MM.1S (cell line): ENCODE measurements at regions not wholly inside any gene's neighbourhood (a gene's known extent, or its start where the extent isn't known, plus 50 kb on each side); places are given as distances from the start of the nearest gene placed in this dataset.

ENCODE experiments used
- DNase-seq: peaks from one replicate; pipeline ENCODE4 v3.0.0-alpha.2; 2015
- H2AFZ ChIP-seq: fragments of 300-600 bp; sonication (generic); 2 replicates; pipeline ENCODE4 v1.6.0; 2016; ENCODE audit warnings: antibody characterized with exemption, low read length
- H3F3A ChIP-seq: fragments of 300-600 bp; sonication (generic); 2 replicates; pipeline ENCODE4 v1.6.1; 2016; ENCODE audit warnings: mild to moderate bottlenecking, antibody characterized with exemption, low read length, moderate library complexity, mixed read lengths; ENCODE audit not compliant: insufficient read depth
- H3K27ac ChIP-seq: fragments of 300-600 bp; sonication (generic); 2 replicates; pipeline ENCODE4 v1.5.1; 2016; ENCODE audit warnings: mild to moderate bottlenecking, low read length
- H3K27me3 ChIP-seq: fragments of 300-600 bp; sonication (generic); replicated peaks from 2 replicates; pipeline ENCODE4 v1.6.0; 2016; ENCODE audit warnings: low read length; ENCODE audit not compliant: insufficient read depth
- H3K36me3 ChIP-seq: fragments of 300-600 bp; sonication (generic); replicated peaks from 2 replicates; pipeline ENCODE4 v1.6.1; 2016; ENCODE audit warnings: mild to moderate bottlenecking, low read length, mixed read lengths; ENCODE audit not compliant: insufficient read depth
- H3K4me1 ChIP-seq: fragments of 300-600 bp; sonication (generic); 2 replicates; pipeline ENCODE4 v1.6.1; 2016; ENCODE audit warnings: low read length, mixed read lengths
- H3K4me2 ChIP-seq: fragments of 300-600 bp; sonication (generic); 2 replicates; pipeline ENCODE4 v1.6.0; 2016; ENCODE audit warnings: low read depth, low read length
- H3K4me3 ChIP-seq: fragments of 300-600 bp; sonication (generic); 2 replicates; pipeline ENCODE4 v1.5.1; 2016; ENCODE audit warnings: low read length, mixed read lengths
- H3K79me2 ChIP-seq: fragments of 300-600 bp; sonication (generic); 2 replicates; pipeline ENCODE4 v1.6.1; 2016; ENCODE audit warnings: mixed run types, low read length, mixed read lengths
- H3K9ac ChIP-seq: fragments of 300-600 bp; sonication (generic); 2 replicates; pipeline ENCODE4 v1.6.1; 2016; ENCODE audit warnings: low read length, mixed read lengths
- H3K9me2 ChIP-seq: fragments of 300-600 bp; sonication (generic); replicated peaks from 2 replicates; pipeline ENCODE4 v1.6.1; 2016; ENCODE audit warnings: mild to moderate bottlenecking, low read length, mixed read lengths; ENCODE audit not compliant: insufficient read depth
- H3K9me3 ChIP-seq: fragments of 300-600 bp; sonication (generic); replicated peaks from 2 replicates; pipeline ENCODE4 v1.6.1; 2016; ENCODE audit warnings: mild to moderate bottlenecking, low read length, mixed read lengths; ENCODE audit not compliant: insufficient read depth
- H4K20me1 ChIP-seq: fragments of 300-600 bp; sonication (generic); 2 replicates; pipeline ENCODE4 v1.6.1; 2016; ENCODE audit warnings: mild to moderate bottlenecking, low read length, moderate library complexity, mixed read lengths; ENCODE audit not compliant: insufficient read depth
- EZH2 ChIP-seq: fragments of 300-600 bp; sonication (generic); optimal IDR thresholded peaks from 2 replicates; pipeline ENCODE3; 2017; ENCODE audit warnings: low read depth, mild to moderate bottlenecking, antibody characterized with exemption, low read length, mixed read lengths
- EZH2phosphoT487 ChIP-seq: fragments of 300-600 bp; sonication (generic); IDR thresholded peaks from 2 replicates; pipeline ENCODE4 v1.6.1; 2018; ENCODE audit warnings: antibody characterized with exemption, low read length
- TF ChIP-seq, protein P1 (sequence below): fragments of 300-600 bp; sonication (generic); IDR thresholded peaks from 2 replicates; pipeline ENCODE4 v1.5.1; 2016; ENCODE audit warnings: antibody characterized with exemption, low read length, mixed read lengths

DNA sequence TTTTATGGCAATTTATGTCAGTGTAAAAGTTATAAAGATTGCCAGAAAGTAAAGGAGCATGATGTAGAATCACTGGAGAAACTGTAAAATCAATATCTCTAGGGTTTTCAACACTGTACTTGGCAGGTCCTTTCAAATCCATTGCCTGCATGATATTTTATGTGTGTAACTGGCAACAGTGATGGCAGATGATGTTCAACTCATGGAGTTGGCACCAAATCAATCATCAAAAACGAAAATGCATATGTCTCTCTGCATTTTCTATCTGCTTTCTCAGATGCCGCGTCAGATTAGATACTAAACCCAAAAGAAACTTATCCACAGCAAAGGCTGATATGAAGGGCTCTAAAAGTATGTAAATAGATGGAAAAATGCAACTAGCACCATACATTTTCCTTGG lies 1395.5 kb upstream of the PIK3C3 start:
- Histone ChIP-seq H3K79me2 (no peaks in the 10 kb centered on the region), H3K4me2 (no peak overlapping the region), H4K20me1 (no peaks in the 10 kb centered on the region), H3K27ac (no peak overlapping the region), H3K9ac (no peak overlapping the region), H2AFZ (no peak overlapping the region), H3K9me2 (no peaks in the 10 kb centered on the region), H3K4me3 (no peak overlapping the region), H3F3A (no peaks in the 10 kb centered on the region), H3K4me1 (no peaks in the 10 kb centered on the region), H3K9me3 (no peaks in the 10 kb centered on the region), H3K27me3 (no peaks in the 10 kb centered on the region), H3K36me3 (no peaks in the 10 kb centered on the region)
- no peak for DNase-seq
- no peak for TF ChIP-seq EZH2phosphoT487
- TF ChIP-seq EZH2 = no peak
- TF ChIP-seq, protein P1, sequence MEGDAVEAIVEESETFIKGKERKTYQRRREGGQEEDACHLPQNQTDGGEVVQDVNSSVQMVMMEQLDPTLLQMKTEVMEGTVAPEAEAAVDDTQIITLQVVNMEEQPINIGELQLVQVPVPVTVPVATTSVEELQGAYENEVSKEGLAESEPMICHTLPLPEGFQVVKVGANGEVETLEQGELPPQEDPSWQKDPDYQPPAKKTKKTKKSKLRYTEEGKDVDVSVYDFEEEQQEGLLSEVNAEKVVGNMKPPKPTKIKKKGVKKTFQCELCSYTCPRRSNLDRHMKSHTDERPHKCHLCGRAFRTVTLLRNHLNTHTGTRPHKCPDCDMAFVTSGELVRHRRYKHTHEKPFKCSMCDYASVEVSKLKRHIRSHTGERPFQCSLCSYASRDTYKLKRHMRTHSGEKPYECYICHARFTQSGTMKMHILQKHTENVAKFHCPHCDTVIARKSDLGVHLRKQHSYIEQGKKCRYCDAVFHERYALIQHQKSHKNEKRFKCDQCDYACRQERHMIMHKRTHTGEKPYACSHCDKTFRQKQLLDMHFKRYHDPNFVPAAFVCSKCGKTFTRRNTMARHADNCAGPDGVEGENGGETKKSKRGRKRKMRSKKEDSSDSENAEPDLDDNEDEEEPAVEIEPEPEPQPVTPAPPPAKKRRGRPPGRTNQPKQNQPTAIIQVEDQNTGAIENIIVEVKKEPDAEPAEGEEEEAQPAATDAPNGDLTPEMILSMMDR = no peak

DNA sequence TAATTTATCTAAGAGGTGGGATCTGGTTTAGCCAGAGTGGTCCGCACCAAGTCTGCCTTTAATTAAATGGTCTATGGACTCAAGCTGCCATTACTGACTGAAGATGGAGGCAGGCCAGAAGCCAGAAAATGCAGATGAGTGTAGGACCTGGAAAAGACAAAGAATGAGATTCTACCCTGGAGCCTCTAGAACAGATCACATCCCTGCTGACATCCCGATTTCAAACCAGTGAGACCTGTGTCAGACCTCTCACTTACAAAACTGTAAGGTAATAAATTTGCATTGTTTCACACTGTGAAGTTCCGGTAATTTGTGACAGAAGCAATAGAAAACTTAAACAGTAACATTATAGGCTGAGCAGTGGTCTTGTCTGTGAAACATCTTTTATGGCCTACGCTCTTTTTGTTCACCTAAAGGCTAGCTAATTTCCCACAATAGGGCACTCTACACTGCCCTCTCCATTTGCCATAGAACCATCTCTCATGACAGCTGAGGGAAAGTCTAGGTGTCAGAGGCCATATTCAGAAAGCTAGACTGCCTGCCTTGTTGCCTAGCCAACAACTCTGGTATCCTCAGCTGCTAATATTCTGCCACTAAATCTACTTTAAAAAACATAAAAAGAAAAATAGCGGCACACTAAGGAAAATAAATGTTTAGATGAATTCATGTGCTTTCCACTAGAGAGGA lies 1396.2 kb upstream of the PIK3C3 start:
- Histone ChIP-seq H3K27me3 (no peaks in the 10 kb centered on the region), H3F3A (no peaks in the 10 kb centered on the region), H3K4me1 (no peaks in the 10 kb centered on the region), H3K4me3 (no peak overlapping the region), H3K9ac (no peak overlapping the region), H3K9me3 (no peaks in the 10 kb centered on the region), H3K27ac (no peak overlapping the region), H3K79me2 (no peaks in the 10 kb centered on the region), H2AFZ (no peak overlapping the region), H3K36me3 (no peaks in the 10 kb centered on the region), H3K4me2 (no peak overlapping the region), H3K9me2 (no peaks in the 10 kb centered on the region), H4K20me1 (no peaks in the 10 kb centered on the region)
- no peak for DNase-seq
- TF ChIP-seq EZH2 (no peak), EZH2phosphoT487 (no peak)
- TF ChIP-seq, protein P1 = no peak

DNA sequence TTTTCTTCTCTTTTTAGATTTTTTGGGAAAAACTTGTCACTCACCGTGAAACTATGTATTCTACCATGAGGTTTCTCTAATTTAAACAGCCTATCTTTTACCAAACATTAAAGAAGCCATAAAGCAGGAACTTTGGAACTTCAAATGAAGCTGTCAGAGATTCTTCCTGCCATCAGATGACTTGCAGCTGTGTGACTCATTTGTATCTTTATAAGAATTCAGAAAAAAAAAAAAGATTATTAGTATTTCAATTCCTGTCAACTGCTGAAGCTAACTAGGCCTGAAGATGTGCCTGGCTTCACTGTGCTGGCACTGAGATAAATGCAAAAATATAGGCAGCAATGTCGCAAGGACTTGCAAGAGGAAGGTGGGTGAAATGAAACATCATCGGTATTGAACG lies 1399.1 kb upstream of the PIK3C3 start:
- Histone ChIP-seq H3K4me1 (no peaks in the 10 kb centered on the region), H3K4me3 (no peak overlapping the region), H3K4me2 (no peak overlapping the region), H2AFZ (no peak overlapping the region), H3K9me2 (no peaks in the 10 kb centered on the region), H3K27ac (no peak overlapping the region), H3K36me3 (no peaks in the 10 kb centered on the region), H3K9ac (no peak overlapping the region), H3K79me2 (no peaks in the 10 kb centered on the region), H3F3A (no peaks in the 10 kb centered on the region), H4K20me1 (no peaks in the 10 kb centered on the region), H3K9me3 (no peaks in the 10 kb centered on the region), H3K27me3 (no peaks in the 10 kb centered on the region)
- TF ChIP-seq EZH2phosphoT487 (no peak), EZH2 (no peak)
- TF ChIP-seq, protein P1 = no peak
- no peak for DNase-seq
